ENCODE measurements at regions not wholly inside any gene's neighbourhood (a gene's known extent, or its start where the extent isn't known, plus 50 kb on each side); places are given as distances from the start of the nearest gene placed in this dataset.

- no peak for DNase-seq (ENCODE audit: low read depth)
Observed at GRCh38 chr11:129324533-129325175, 51.0 kb upstream of the BARX2 start.

- no peak for DNase-seq (ENCODE audit: low read depth)
Observed at GRCh38 chr11:129323896-129324502, 51.6 kb upstream of the BARX2 start.

GRCh38 chr11:129322941-129323340, 52.7 kb upstream of the BARX2 start:
- no peak for DNase-seq (ENCODE audit: low read depth)

GRCh38 chr11:129321076-129321475, 54.6 kb upstream of the BARX2 start:
- DNase-seq (ENCODE audit: low read depth): no peak

GRCh38 chr11:129320494-129320893, 55.2 kb upstream of the BARX2 start:
- DNase-seq (ENCODE audit: low read depth): no peak

- no peak for DNase-seq (ENCODE audit: low read depth)
Observed at GRCh38 chr11:129319751-129320150, 55.9 kb upstream of the BARX2 start.

GRCh38 chr11:129319201-129319600, 56.4 kb upstream of the BARX2 start:
- no peak for DNase-seq (ENCODE audit: low read depth)

GRCh38 chr11:129317571-129317970, 58.1 kb upstream of the BARX2 start:
- DNase-seq (ENCODE audit: low read depth): no peak

GRCh38 chr11:129316781-129317180, 58.9 kb upstream of the BARX2 start:
- no peak for DNase-seq (ENCODE audit: low read depth)

GRCh38 chr11:129315781-129316579, 59.7 kb upstream of the BARX2 start:
- no peak for DNase-seq (ENCODE audit: low read depth)

- DNase-seq (ENCODE audit: low read depth): no peak
Observed at GRCh38 chr11:129314371-129314770, 61.3 kb upstream of the BARX2 start.

- DNase-seq (ENCODE audit: low read depth): no peak
Observed at GRCh38 chr11:129313541-129314297, 61.9 kb upstream of the BARX2 start.

- no peak for DNase-seq (ENCODE audit: low read depth)
Observed at GRCh38 chr11:129312730-129313503, 62.7 kb upstream of the BARX2 start.

- no peak for DNase-seq (ENCODE audit: low read depth)
Observed at GRCh38 chr11:129308241-129308865, 67.3 kb upstream of the BARX2 start.

GRCh38 chr11:129307162-129307561, 68.5 kb upstream of the BARX2 start:
- DNase-seq (ENCODE audit: low read depth): no peak

- no peak for DNase-seq (ENCODE audit: low read depth)
Observed at GRCh38 chr11:129302386-129303101, 73.1 kb upstream of the BARX2 start.

GRCh38 chr11:129300099-129300498, 75.5 kb upstream of the BARX2 start:
- DNase-seq (ENCODE audit: low read depth): no peak

- DNase-seq (ENCODE audit: low read depth): no peak
Observed at GRCh38 chr11:129298988-129299387, 76.7 kb upstream of the BARX2 start.

GRCh38 chr11:129295746-129296145, 79.9 kb upstream of the BARX2 start:
- no peak for DNase-seq (ENCODE audit: low read depth)

- DNase-seq (ENCODE audit: low read depth): no peak
Observed at GRCh38 chr11:129292771-129293170, 82.9 kb upstream of the BARX2 start.

GRCh38 chr11:129292092-129292491, 83.6 kb upstream of the BARX2 start:
- DNase-seq (ENCODE audit: low read depth): no peak

Data from fibroblast of the conjunctiva (primary cell).